ENCODE measurements at regions not wholly inside any gene's neighbourhood (a gene's known extent, or its start where the extent isn't known, plus 50 kb on each side); places are given as distances from the start of the nearest gene placed in this dataset.
A peak's percentile ranks its signal among the peaks of the same experiment; 100 is the strongest.

- H3K27me3 ChIP-seq (ENCODE audit: insufficient read depth, poor library complexity, severe bottlenecking), result no peaks in the 10 kb centered on the region
- no peaks in the 10 kb centered on the region for H3K9me3 ChIP-seq (ENCODE audit: severe bottlenecking)
- H3K4me3 ChIP-seq (ENCODE audit: severe bottlenecking), result no peak overlapping the region
- no peak for TF ChIP-seq CTCF (IDR thresholded peaks at IDR 0.05; ENCODE audit: poor library complexity, severe bottlenecking)
- H3K4me1 ChIP-seq (ENCODE audit: insufficient read depth, poor library complexity, severe bottlenecking), result no peaks in the 10 kb centered on the region
- DNase-seq (ENCODE audit: low spot score) (no peak), ATAC-seq (ENCODE audit: low read depth) (no peak)
- H3K27ac ChIP-seq (ENCODE audit: poor library complexity, severe bottlenecking), result no peak overlapping the region
- H3K36me3 ChIP-seq (ENCODE audit: low read depth), result no peaks in the 10 kb centered on the region
Observed at GRCh38 chr1:221606256-221606655, 135.6 kb downstream of the DUSP10 start.

GRCh38 chr1:221608835-221609320 lies 133.0 kb downstream of the DUSP10 start:
- no peak for ATAC-seq (ENCODE audit: low read depth)

GRCh38 chr1:221611656-221612046 lies 130.2 kb downstream of the DUSP10 start:
- Histone ChIP-seq H3K4me1 (ENCODE audit: insufficient read depth, poor library complexity, severe bottlenecking) (peaks cover 3% of the 10 kb centered on the region), H3K4me3 (ENCODE audit: severe bottlenecking) (no peak overlapping the region), H3K27ac (ENCODE audit: poor library complexity, severe bottlenecking) (no peak overlapping the region), H3K27me3 (ENCODE audit: insufficient read depth, poor library complexity, severe bottlenecking) (no peaks in the 10 kb centered on the region), H3K9me3 (ENCODE audit: severe bottlenecking) (no peaks in the 10 kb centered on the region), H3K36me3 (ENCODE audit: low read depth) (no peaks in the 10 kb centered on the region)
- ATAC-seq (ENCODE audit: low read depth), result no peak
- DNase-seq (ENCODE audit: low spot score), result no peak
- no peak for TF ChIP-seq CTCF (IDR thresholded peaks at IDR 0.05; ENCODE audit: poor library complexity, severe bottlenecking)

More at GRCh38 chr1:221608835-221609320, 133.0 kb downstream of the DUSP10 start:
- Histone ChIP-seq H3K4me1 (ENCODE audit: insufficient read depth, poor library complexity, severe bottlenecking) (peaks cover 3% of the 10 kb centered on the region), H3K27me3 (ENCODE audit: insufficient read depth, poor library complexity, severe bottlenecking) (no peaks in the 10 kb centered on the region), H3K9me3 (ENCODE audit: severe bottlenecking) (no peaks in the 10 kb centered on the region), H3K36me3 (ENCODE audit: low read depth) (no peaks in the 10 kb centered on the region), H3K4me3 (ENCODE audit: severe bottlenecking) (no peak overlapping the region), H3K27ac (ENCODE audit: poor library complexity, severe bottlenecking) (no peak overlapping the region)
- no peak for TF ChIP-seq CTCF (IDR thresholded peaks at IDR 0.05; ENCODE audit: poor library complexity, severe bottlenecking)
- no peak for DNase-seq (ENCODE audit: low spot score)

- DNase-seq (ENCODE audit: low spot score) (no peak), ATAC-seq (ENCODE audit: low read depth) (peak; percentile 69)
- Histone ChIP-seq H3K27me3 (ENCODE audit: insufficient read depth, poor library complexity, severe bottlenecking) (no peaks in the 10 kb centered on the region), H3K9me3 (ENCODE audit: severe bottlenecking) (no peaks in the 10 kb centered on the region), H3K36me3 (ENCODE audit: low read depth) (no peaks in the 10 kb centered on the region), H3K4me1 (ENCODE audit: insufficient read depth, poor library complexity, severe bottlenecking) (peaks cover 3% of the 10 kb centered on the region), H3K4me3 (ENCODE audit: severe bottlenecking) (no peak overlapping the region), H3K27ac (ENCODE audit: poor library complexity, severe bottlenecking) (no peak overlapping the region)
- TF ChIP-seq CTCF (IDR thresholded peaks at IDR 0.05; ENCODE audit: poor library complexity, severe bottlenecking), result no peak
Observed at GRCh38 chr1:221612047-221612777, 129.7 kb downstream of the DUSP10 start.

Data from RWPE2 (cell line).